Uterus (tissue), 2 donors: ENCODE measurements at regions not wholly inside any gene's neighbourhood (a gene's known extent, or its start where the extent isn't known, plus 50 kb on each side); places are given as distances from the start of the nearest gene placed in this dataset.

Experiments
- POLR2A ChIP-seq, 2 donors: fragments of 450-650 bp; IDR thresholded peaks; one replicate each; pipeline ENCODE4 v1.6.1; 2016; ENCODE audit warnings: antibody characterized with exemption in 2 of 2, mild to moderate bottlenecking in 1 of 2, moderate library complexity in 1 of 2
- TF ChIP-seq, protein P1 (sequence below), 4 experiments: fragments of 200-600 bp in 2 of 4; fragments of 450-650 bp in 2 of 4; sonication (generic) in 2 of 4; IDR thresholded peaks; one replicate each; pipeline ENCODE4 v1.5.1; 2016 to 2019; ENCODE audit warnings: antibody characterized with exemption in 4 of 4, mild to moderate bottlenecking in 2 of 4, moderate library complexity in 1 of 4

DNA sequence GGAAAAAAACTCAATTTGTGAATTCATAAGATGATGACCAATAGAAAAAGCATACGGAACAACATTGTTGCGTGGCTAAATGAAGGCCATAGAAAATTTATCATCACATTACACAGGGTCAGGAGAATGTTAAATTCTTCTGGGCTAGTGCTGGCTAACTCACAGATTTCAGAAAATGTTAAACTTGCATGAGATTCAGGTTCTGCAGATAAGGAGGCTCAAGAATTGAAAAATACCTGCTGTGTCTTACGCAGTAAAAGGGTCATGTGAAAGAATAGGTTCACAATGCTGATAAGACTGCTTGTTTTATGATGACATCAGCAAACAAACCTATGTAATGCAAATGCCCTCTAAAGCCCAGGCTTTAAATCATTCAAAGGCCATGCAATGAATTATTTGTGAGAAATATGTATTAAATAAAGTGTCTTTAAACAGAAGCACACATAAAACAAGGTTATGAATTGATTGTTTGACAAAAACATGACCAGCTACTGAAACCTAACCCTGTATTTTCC lies 378.8 kb downstream of the USP25 start:
- TF ChIP-seq, protein P1, sequence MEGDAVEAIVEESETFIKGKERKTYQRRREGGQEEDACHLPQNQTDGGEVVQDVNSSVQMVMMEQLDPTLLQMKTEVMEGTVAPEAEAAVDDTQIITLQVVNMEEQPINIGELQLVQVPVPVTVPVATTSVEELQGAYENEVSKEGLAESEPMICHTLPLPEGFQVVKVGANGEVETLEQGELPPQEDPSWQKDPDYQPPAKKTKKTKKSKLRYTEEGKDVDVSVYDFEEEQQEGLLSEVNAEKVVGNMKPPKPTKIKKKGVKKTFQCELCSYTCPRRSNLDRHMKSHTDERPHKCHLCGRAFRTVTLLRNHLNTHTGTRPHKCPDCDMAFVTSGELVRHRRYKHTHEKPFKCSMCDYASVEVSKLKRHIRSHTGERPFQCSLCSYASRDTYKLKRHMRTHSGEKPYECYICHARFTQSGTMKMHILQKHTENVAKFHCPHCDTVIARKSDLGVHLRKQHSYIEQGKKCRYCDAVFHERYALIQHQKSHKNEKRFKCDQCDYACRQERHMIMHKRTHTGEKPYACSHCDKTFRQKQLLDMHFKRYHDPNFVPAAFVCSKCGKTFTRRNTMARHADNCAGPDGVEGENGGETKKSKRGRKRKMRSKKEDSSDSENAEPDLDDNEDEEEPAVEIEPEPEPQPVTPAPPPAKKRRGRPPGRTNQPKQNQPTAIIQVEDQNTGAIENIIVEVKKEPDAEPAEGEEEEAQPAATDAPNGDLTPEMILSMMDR (IDR thresholded peaks at IDR 0.05) = no peak
- no peak for TF ChIP-seq POLR2A (IDR thresholded peaks at IDR 0.05)
